HEK293 (cell line): ENCODE measurements at regions not wholly inside any gene's neighbourhood (a gene's known extent, or its start where the extent isn't known, plus 50 kb on each side); places are given as distances from the start of the nearest gene placed in this dataset.

Source experiments
- CTCF ChIA-PET: fragments of 350-600 bp; formaldehyde crosslinking; extraction: SDS; loops from one replicate; lab custom pipeline; 2021; ENCODE audit warnings: antibody characterized with exemption; lab: Yijun Ruan, JAX
- POLR2A ChIA-PET: fragments of 300-600 bp; formaldehyde crosslinking; extraction: SDS; loops from one replicate; lab custom pipeline; 2020; ENCODE audit warnings: antibody characterized with exemption, inconsistent platforms; lab: Yijun Ruan, JAX
- H3K27ac ChIP-seq: fragments of 200-500 bp; sonication (Bioruptor generic); 2 replicates; pipeline ENCODE4 v1.5.1; 2014; ENCODE audit warnings: low read depth, low read length, control low read depth, inconsistent platforms; ENCODE audit errors: extremely low read depth
- H3K36me3 ChIP-seq, 2 experiments: fragments of 200-500 bp in 1 of 2; sonication (Bioruptor generic) in 1 of 2; 1 replicate in 1 of 2; 2 replicates in 1 of 2; pipeline ENCODE4 v1.5.1; 2014 to 2017; ENCODE audit warnings: inconsistent platforms in 2 of 2, low read length in 2 of 2; ENCODE audit not compliant: control insufficient read depth in 2 of 2, insufficient read depth in 1 of 2
- H3K4me1 ChIP-seq: fragments of 200-500 bp; sonication (Bioruptor generic); 2 replicates; pipeline ENCODE4 v1.5.1; 2014; ENCODE audit warnings: mild to moderate bottlenecking, low read length, inconsistent platforms; ENCODE audit not compliant: control insufficient read depth, insufficient read depth
- H3K4me3 ChIP-seq: 2 replicates; pipeline ENCODE4 v1.5.1; 2011; ENCODE audit warnings: low read depth, mild to moderate bottlenecking, control low read depth, low read length, moderate library complexity
- H3K9me3 ChIP-seq: fragments of 200-500 bp; sonication (Bioruptor generic); 2 replicates; pipeline ENCODE4 v1.5.1; 2014; ENCODE audit warnings: low read depth, low read length, inconsistent platforms; ENCODE audit not compliant: control insufficient read depth, insufficient read depth
- GLI2 ChIP-seq: fragments of 450-650 bp; formaldehyde crosslinking; IDR thresholded peaks from 2 replicates; pipeline ENCODE4; 2017; ENCODE audit warnings: missing biosample characterization, missing genetic modification characterization, low read depth, borderline replicate concordance
- HIC1 ChIP-seq: fragments of 450-650 bp; formaldehyde crosslinking; IDR thresholded peaks from 2 replicates; pipeline ENCODE4 v1.5.1; 2016; ENCODE audit warnings: missing biosample characterization, missing genetic modification characterization
- IKZF3 ChIP-seq: fragments of 450-650 bp; IDR thresholded peaks from 2 replicates; pipeline ENCODE4 v1.5.0; 2018; ENCODE audit warnings: missing biosample characterization, mild to moderate bottlenecking, missing genetic modification characterization, moderate library complexity
- KLF17 ChIP-seq: fragments of 450-650 bp; formaldehyde crosslinking; IDR thresholded peaks from 2 replicates; pipeline ENCODE4 v1.5.1; 2016; ENCODE audit warnings: missing biosample characterization, missing genetic modification characterization
- MZF1 ChIP-seq: fragments of 450-650 bp; formaldehyde crosslinking; IDR thresholded peaks from 2 replicates; pipeline ENCODE4 v1.5.1; 2017; ENCODE audit warnings: missing biosample characterization, missing genetic modification characterization, borderline replicate concordance
- PBX3 ChIP-seq: sonication (generic); formaldehyde crosslinking; IDR thresholded peaks from 2 replicates; pipeline ENCODE4 v1.8.1; 2022; ENCODE audit warnings: mild to moderate bottlenecking, moderate library complexity, missing genetic modification reagents
- YY1 ChIP-seq: fragments of 450-650 bp; formaldehyde crosslinking; IDR thresholded peaks from 2 replicates; pipeline ENCODE4 v1.5.1; 2018; ENCODE audit warnings: missing biosample characterization, missing genetic modification characterization
- ZBTB17 ChIP-seq: fragments of 450-650 bp; formaldehyde crosslinking; IDR thresholded peaks from 2 replicates; pipeline ENCODE4 v1.5.1; 2016; ENCODE audit warnings: missing biosample characterization, missing genetic modification characterization
- ZBTB44 ChIP-seq: fragments of 450-650 bp; IDR thresholded peaks from 2 replicates; pipeline ENCODE4 v1.5.1; 2018; ENCODE audit warnings: missing biosample characterization, mild to moderate bottlenecking, missing genetic modification characterization
- ZNF148 ChIP-seq: fragments of 450-650 bp; formaldehyde crosslinking; IDR thresholded peaks from 2 replicates; pipeline ENCODE4 v1.5.0; 2017; ENCODE audit warnings: missing biosample characterization, missing genetic modification characterization, borderline replicate concordance
- ZNF23 ChIP-seq: fragments of 450-650 bp; formaldehyde crosslinking; IDR thresholded peaks from 2 replicates; pipeline ENCODE4 v1.5.1; 2016; ENCODE audit warnings: missing biosample characterization, missing genetic modification characterization, borderline replicate concordance
- ZNF280C ChIP-seq: fragments of 450-650 bp; formaldehyde crosslinking; IDR thresholded peaks from 2 replicates; pipeline ENCODE4 v1.5.1; 2016; ENCODE audit warnings: missing biosample characterization, missing genetic modification characterization
- ZNF311 ChIP-seq: fragments of 450-650 bp; formaldehyde crosslinking; IDR thresholded peaks from 2 replicates; pipeline ENCODE4 v1.5.1; 2017; ENCODE audit warnings: missing biosample characterization, missing genetic modification characterization, borderline replicate concordance
- ZNF544 ChIP-seq: fragments of 450-650 bp; formaldehyde crosslinking; IDR thresholded peaks from 2 replicates; pipeline ENCODE4 v1.5.0; 2017; ENCODE audit warnings: missing biosample characterization, missing genetic modification characterization
- ZNF585B ChIP-seq: fragments of 450-650 bp; formaldehyde crosslinking; IDR thresholded peaks from 2 replicates; pipeline ENCODE4 v1.5.1; 2016; ENCODE audit warnings: missing biosample characterization, missing genetic modification characterization
- ZNF639 ChIP-seq: fragments of 450-650 bp; formaldehyde crosslinking; IDR thresholded peaks from 2 replicates; pipeline ENCODE4 v1.5.1; 2016; ENCODE audit warnings: missing biosample characterization, missing genetic modification characterization
- ZNF785 ChIP-seq: fragments of 450-650 bp; formaldehyde crosslinking; IDR thresholded peaks from 2 replicates; pipeline ENCODE4 v1.5.1; 2016; ENCODE audit warnings: missing biosample characterization, missing genetic modification characterization

- TF ChIP-seq KLF17 (no peak), ZNF148 (tag by site-specific recombination) (no peak), ZNF639 (tag by site-specific recombination) (no peak), GLI2 (tag by site-specific recombination) (no peak), ZNF785 (tag by site-specific recombination) (no peak), ZNF311 (tag by site-specific recombination) (no peak), HIC1 (tag by site-specific recombination) (no peak), ZBTB44 (tag by site-specific recombination) (no peak), ZNF544 (tag by site-specific recombination) (no peak)
Observed at GRCh38 chr2:129905664-129906081, 73.8 kb upstream of the RAB6C start (continued).

- no peak overlapping the region for H3K27ac ChIP-seq
- H3K36me3 ChIP-seq, result no peaks in the 10 kb centered on the region
- TF ChIP-seq PBX3 (CRISPR knock-in tag), result no peak
- no peak for TF ChIP-seq ZNF280C
- TF ChIP-seq IKZF3 (tag by site-specific recombination), result no peak
- TF ChIP-seq MZF1 (tag by site-specific recombination), result no peak
- no peak for TF ChIP-seq ZNF585B (tag by site-specific recombination)
- no peak for TF ChIP-seq ZNF23 (tag by site-specific recombination)
- no peak for TF ChIP-seq YY1
- no peak for TF ChIP-seq ZBTB17 (tag by site-specific recombination)
- ChIA-PET POLR2A (no interaction called here), CTCF (no interaction called here)
- no peaks in the 10 kb centered on the region for H3K4me1 ChIP-seq
- H3K9me3 ChIP-seq, result no peaks in the 10 kb centered on the region
- no peak overlapping the region for H3K4me3 ChIP-seq
Observed at GRCh38 chr2:129906139-129906860, 73.2 kb upstream of the RAB6C start.
